ACHN (cell line): ENCODE measurements at regions not wholly inside any gene's neighbourhood (a gene's known extent, or its start where the extent isn't known, plus 50 kb on each side); places are given as distances from the start of the nearest gene placed in this dataset.
"Not testable (repeated sequence)": the region's sequence is repeated elsewhere in the genome, so short reads cannot be mapped to it uniquely, and the experiment has no call there.

ENCODE experiments used
- DNase-seq: peaks from one replicate; pipeline ENCODE4 v3.0.0-alpha.2; 2015
- in situ Hi-C: cut with HindIII; loops from 2 replicates; pipeline ENCODE4 v1.10.0; 2017; ENCODE audit warnings: low sequenced_read_pairs, low pct_ligation_motif_present, low pct_unique_long_range_greater_than_20kb

- DNase-seq = no peak
- in situ Hi-C loops = no loop called here
These were observed 543.2 kb upstream of the SGO1 start for GRCh38 chr3:20729185-20729584.

GRCh38 chr3:20726786-20727185 lies 540.8 kb upstream of the SGO1 start:
- DNase-seq = no peak
- in situ Hi-C loops = no loop called here

- DNase-seq = no peak
- in situ Hi-C loops = no loop called here
These were observed 538.2 kb upstream of the SGO1 start for GRCh38 chr3:20724241-20724640.

GRCh38 chr3:20716425-20716824 lies 530.4 kb upstream of the SGO1 start:
- in situ Hi-C loops, DNase-seq: not testable (repeated sequence)

- DNase-seq = no peak
- in situ Hi-C loops = no loop called here
These were observed 515.6 kb upstream of the SGO1 start for GRCh38 chr3:20701641-20702040.

- in situ Hi-C loops = no loop called here
- DNase-seq = no peak
These were observed 514.7 kb upstream of the SGO1 start for GRCh38 chr3:20700714-20701113.

GRCh38 chr3:20698896-20699295 lies 512.9 kb upstream of the SGO1 start:
- no peak for DNase-seq
- in situ Hi-C loops = no loop called here

GRCh38 chr3:20696388-20697150 lies 510.6 kb upstream of the SGO1 start:
- DNase-seq = no peak
- in situ Hi-C loops = no loop called here

- in situ Hi-C loops = no loop called here
- DNase-seq = no peak
These were observed 506.7 kb upstream of the SGO1 start for GRCh38 chr3:20692675-20693074.

GRCh38 chr3:20683910-20684309 lies 497.9 kb upstream of the SGO1 start:
- in situ Hi-C loops = no loop called here
- DNase-seq = no peak

- DNase-seq = no peak
- in situ Hi-C loops = no loop called here
These were observed 496.6 kb upstream of the SGO1 start for GRCh38 chr3:20682573-20682972.

GRCh38 chr3:20680990-20681628 lies 495.1 kb upstream of the SGO1 start:
- in situ Hi-C loops = no loop called here
- no peak for DNase-seq

GRCh38 chr3:20673866-20674265 lies 487.9 kb upstream of the SGO1 start:
- DNase-seq = no peak
- in situ Hi-C loops = no loop called here

- DNase-seq = no peak
- in situ Hi-C loops = no loop called here
These were observed 483.7 kb upstream of the SGO1 start for GRCh38 chr3:20669675-20670074.

- in situ Hi-C loops = no loop called here
- no peak for DNase-seq
These were observed 483.2 kb upstream of the SGO1 start for GRCh38 chr3:20669184-20669583.

GRCh38 chr3:20668411-20668810 lies 482.4 kb upstream of the SGO1 start:
- in situ Hi-C loops = no loop called here
- DNase-seq = peak; percentile 6

GRCh38 chr3:20666091-20666490 lies 480.1 kb upstream of the SGO1 start:
- DNase-seq = no peak
- in situ Hi-C loops = no loop called here

- in situ Hi-C loops = no loop called here
- no peak for DNase-seq
These were observed 472.5 kb upstream of the SGO1 start for GRCh38 chr3:20658491-20658890.

GRCh38 chr3:20657560-20657959 lies 471.6 kb upstream of the SGO1 start:
- no peak for DNase-seq
- in situ Hi-C loops = no loop called here

- DNase-seq = peak; percentile 19
- in situ Hi-C loops = no loop called here
These were observed 466.4 kb upstream of the SGO1 start for GRCh38 chr3:20652231-20652986.
